ENCODE measurements at regions not wholly inside any gene's neighbourhood (a gene's known extent, or its start where the extent isn't known, plus 50 kb on each side); places are given as distances from the start of the nearest gene placed in this dataset.
"Not testable (repeated sequence)": the region's sequence is repeated elsewhere in the genome, so short reads cannot be mapped to it uniquely, and the experiment has no call there.

DNA sequence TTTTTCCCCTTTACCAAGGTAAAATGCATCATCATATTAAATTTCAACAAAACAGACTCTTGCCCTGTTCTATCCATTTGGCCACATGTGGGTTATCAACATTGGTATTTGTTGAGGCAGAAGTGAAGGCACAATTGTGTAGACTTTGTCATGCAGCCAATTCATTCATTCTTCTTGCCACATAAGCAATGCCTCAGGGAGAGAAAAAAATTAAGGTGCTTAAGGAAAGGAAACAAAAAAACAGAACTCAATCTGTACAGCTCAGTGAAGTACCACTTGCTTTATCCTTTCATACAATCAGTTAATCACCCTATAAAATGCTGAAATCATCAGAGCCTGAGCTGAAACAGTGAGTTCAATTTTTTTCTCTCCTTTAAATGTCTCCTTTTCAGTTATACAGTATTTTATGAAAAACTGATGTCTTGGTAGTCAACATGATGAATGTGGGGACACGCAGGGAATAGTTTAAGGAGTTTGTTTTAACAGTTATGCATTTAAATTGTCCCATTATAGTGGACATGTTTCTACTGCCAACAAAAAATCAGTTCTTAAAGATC, 588.9 kb downstream of the MFSD1 start:
- DNase-seq (no peak), ATAC-seq (no peak)
- intact Hi-C loops (cut with micrococcal nuclease): no loop called here

DNA sequence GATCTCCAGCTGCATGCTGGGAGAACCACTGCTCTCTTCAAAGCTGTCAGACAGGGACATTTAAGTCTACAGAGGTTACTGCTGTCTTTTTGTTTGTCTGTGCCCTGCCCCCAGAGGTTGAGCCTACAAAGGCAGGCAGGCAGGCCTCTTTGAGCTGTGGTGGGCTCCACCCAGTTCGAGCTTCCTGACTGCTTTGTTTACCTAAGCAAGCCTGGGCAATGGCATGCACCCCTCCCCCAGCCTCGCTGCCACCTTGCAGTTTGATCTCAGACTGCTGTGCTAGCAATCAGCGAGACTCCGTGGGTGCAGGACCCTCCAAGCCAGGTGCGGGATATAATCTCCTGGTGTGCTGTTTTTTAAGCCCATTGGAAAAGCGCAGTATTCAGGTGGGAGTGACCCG, 591.0 kb upstream of the IL12A start:
- ATAC-seq; DNase-seq; intact Hi-C loops (cut with micrococcal nuclease): not testable (repeated sequence)

DNA sequence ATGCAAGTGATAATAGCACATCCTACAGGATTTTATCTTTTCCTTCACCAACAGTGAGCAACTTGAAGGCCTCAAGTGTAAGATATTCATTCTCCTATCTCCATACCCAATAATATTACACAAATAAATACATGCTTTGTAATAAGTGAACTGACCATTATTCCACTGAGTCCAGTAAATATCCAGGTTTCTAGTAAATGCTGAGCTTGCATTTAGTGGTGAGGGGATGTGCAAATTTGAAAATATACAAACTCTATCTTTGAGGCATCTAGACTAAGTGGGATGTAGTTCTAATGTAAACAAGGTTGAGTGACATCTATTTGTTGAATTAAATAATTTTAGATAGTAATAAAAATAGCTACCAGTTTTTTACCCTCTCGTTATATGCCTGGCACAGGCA, 587.6 kb upstream of the IL12A start:
- intact Hi-C loops (cut with micrococcal nuclease): no loop called here
- DNase-seq (no peak), ATAC-seq (no peak)

DNA sequence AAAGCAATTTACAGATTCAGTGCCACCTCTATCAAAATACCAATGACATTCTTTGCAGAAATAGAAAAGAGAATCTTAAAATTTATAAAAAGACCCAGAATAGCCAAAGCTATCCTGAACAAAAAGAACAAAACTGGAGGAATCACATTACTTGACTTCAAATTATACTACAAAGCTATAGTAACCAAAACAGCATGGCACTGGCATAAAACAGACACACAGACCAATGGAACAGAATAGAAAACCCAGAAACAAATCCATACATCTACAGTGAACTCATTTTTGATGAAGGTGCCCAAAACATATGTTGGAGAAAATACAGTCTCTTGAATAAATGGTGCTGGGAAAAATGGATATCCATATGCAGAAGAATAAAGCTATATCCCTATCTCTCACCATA, 578.9 kb upstream of the IL12A start:
- intact Hi-C loops (cut with micrococcal nuclease); ATAC-seq; DNase-seq: not testable (repeated sequence)

DNA sequence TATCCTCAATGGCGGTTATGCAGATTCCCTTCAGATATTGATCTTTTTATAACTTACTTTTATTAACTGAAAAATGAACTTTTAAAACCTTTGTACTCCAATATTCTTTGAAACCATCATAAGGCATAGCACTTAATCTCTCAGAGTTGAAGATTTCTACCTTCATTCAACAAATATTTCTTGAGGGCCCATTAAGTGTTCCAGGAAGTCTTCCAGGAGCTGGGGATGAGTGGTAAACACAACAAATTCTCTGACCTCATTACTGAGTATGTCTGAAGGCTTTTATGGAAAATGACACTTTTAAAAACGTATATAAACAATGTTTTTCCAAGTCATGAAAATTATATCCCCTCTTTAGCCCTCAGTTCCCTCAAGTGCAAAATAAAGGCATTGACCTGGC, 575.3 kb upstream of the IL12A start:
- intact Hi-C loops (cut with micrococcal nuclease): no loop called here
- DNase-seq (no peak), ATAC-seq (no peak)

DNA sequence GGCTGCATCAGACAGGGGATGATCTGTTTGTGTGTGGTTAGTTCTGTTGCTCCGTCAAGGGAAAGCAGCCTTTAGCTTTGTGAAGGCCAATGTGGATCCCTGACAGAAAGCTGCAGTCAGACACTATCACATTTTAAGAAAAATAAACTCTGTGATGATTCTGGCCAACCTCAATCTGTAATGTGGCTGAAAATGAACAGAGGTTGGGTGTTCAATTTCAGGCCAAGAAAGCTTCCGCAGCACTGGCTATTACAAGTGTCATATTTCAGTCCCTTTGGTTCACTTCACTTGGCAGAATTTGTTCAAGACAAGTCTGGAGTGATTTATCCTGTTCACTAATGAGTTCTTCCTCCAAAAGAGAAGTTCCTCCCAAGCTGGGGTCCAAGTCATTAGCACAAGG, 571.8 kb upstream of the IL12A start:
- intact Hi-C loops (cut with micrococcal nuclease): no loop called here
- ATAC-seq: peak; percentile 64
- no peak for DNase-seq

DNA sequence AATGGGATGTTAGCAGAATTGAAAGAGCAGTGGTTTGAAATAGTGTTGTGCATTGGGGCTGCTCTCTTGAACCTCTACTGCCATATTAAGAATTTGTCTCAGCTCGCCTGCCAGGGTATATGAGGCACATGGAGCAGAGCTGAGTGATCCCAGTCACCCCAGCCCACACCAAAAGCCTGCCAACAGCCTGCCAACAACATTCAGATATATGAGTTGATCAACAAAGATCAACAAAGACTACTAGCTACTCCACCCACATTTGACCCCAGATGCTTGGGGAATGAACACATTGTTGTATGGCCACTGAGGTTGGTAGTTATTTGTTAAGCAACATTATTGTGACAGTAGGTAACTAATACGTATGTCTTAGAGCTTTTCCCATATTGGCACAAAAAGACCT, 570.9 kb upstream of the IL12A start:
- DNase-seq (no peak), ATAC-seq (no peak)
- intact Hi-C loops (cut with micrococcal nuclease): no loop called here

DNA sequence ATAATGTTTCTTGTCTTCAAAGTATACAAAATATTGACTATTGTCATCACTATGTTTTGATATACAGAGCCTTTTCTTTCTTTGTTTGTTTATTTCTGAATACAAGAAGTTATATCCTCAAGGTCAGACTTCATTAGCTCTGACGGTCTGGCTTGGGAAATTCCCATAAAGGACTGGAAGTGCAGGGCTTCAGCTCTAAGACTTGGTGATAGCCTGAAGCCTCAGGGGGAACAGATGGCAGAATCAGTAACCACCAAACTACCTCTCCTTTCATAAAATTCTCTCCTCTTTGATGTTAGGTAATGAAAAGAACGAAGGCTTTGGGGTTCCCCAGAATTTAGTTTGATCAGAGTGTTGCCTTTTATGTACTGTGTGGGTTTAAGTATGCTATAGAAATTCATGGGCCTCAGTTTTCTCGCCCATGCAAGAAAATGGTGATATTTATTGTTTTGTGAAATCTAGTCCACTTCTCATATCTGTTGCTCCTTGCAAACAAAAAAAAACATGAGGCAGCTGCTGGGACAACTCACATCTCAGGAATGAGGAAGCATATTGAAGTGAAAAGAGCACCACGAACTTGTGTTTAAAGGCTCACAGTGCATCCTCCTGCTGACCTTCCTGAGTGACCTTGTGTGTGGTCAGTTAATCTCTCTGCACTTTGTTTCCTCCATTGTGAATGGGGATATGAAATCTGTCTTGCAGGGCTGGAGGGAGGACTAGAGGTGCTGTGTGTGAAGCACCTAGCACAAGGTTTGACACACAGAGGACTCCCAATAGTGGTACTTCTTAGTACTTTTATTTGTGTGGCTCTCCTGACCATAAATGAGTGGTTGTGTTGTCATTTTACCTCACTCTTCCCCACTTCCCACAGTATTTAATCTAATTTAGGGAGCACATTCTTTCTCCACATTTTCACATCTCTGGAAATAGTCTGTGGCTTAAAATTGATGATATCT, 569.8 kb upstream of the IL12A start:
- ATAC-seq: peak; percentile 23
- intact Hi-C loops (cut with micrococcal nuclease): no loop called here
- no peak for DNase-seq

DNA sequence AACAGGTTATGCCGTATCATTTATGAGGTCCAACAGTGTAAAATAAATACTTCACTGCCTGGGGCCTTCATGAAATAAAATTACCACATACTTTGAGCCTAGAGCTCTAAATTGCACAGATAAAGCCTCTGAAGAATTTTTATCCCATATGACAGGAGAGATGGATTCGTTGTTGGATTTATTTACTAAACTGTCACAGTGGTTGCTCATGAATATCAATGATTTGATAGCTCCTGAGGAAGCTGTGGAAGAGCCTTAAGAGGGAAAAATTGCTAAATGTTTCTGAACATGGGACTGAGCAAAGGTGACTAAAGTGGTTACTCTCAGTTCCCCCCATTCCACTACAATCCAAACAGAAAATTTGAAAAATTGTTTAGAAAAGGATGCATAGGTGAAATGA, 558.9 kb upstream of the IL12A start:
- ATAC-seq (no peak), DNase-seq (no peak)
- intact Hi-C loops (cut with micrococcal nuclease): no loop called here

DNA sequence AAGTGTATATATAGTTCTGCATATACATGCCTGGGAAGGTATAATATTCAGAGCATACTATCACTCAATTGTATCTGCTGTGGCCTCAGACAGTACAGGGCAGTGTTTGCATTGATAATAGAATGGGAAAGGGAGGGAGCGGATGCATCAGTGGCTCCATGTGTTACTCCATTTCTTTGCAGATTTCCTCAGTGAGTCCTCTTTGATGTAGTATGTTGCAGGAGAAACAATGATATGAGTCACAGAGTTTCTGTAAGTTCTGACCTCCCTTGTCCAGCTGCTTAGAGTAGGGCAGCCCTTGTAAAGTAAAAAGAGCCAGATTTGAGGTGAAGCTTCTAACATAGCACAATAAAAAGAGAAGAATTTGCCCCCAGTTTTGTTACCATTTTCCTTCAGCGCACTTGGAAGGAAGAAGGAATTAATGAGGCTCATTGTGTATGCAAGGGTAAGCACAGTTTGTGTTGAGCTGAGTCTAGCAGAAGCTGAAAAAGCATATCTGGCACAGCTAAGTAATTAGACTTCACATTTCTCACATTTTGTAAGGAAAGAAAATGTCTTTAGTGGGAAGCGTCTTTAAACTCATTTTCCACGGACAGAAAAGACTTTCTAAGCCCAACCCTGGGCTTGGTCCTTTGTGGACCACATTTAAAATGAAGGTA, 555.8 kb upstream of the IL12A start:
- ATAC-seq (no peak), DNase-seq (no peak)
- intact Hi-C loops (cut with micrococcal nuclease): no loop called here

DNA sequence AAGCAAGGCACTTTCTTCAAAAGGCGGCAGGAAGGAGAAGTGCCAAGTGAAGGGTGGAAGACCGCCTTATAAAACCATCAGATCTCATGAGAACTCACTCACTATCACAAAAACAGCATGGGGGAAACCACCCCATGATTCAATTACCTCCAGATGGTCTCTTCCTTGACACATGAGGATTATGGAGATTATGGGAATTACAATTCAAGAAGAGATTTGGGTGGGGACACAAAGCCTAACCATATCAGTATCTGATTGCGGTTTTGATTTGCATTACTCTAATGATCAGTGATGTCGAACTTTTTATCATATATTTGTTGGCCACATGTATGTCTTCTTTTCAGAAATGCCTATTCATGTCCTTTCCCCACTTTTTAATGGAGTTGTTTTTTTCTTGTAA, 549.3 kb upstream of the IL12A start:
- no peak for ATAC-seq
- DNase-seq: no peak
- intact Hi-C loops (cut with micrococcal nuclease): no loop called here

DNA sequence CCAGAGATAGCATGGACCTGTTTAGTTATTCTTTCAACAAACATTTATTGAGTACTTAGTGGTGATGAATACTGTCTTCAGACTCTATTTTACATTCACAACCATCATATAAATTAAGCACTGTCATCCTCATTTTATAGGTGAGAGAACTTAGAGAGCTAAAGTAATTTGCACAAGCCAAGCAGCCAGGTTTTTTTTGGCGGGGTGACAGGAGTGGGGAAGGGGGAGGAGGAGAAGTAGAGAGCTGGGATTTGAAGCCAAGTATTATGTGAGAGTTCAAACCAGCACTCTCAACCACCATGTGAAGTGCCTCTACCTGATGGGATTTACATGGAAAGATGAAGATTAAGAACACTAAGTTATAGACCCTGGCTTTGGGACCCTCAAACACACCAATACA, 547.4 kb upstream of the IL12A start:
- intact Hi-C loops (cut with micrococcal nuclease): no loop called here

DNA sequence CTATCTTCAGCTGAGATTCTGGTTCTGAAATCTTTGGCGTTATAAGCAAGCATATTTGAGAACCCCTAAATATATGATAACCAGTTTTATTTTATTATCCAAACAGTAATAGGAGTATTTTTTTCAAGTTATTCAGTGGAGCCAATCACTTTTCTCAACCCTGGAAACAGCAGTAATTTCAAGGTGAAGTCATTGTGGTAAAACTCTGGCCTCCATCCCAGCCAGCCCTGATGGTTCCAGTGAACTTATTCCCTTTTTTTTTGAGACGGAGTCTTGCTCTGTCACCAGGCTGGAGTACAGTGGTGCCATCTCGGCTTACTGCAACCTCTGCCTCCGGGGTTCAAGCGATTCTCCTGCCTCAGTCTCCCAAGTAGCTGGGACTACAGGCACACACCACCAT, 545.4 kb upstream of the IL12A start:
- DNase-seq (no peak), ATAC-seq (no peak)
- intact Hi-C loops (cut with micrococcal nuclease): no loop called here

More for the DNA sequence above, 547.4 kb upstream of the IL12A start:
- DNase-seq (no peak), ATAC-seq (no peak)

DNA sequence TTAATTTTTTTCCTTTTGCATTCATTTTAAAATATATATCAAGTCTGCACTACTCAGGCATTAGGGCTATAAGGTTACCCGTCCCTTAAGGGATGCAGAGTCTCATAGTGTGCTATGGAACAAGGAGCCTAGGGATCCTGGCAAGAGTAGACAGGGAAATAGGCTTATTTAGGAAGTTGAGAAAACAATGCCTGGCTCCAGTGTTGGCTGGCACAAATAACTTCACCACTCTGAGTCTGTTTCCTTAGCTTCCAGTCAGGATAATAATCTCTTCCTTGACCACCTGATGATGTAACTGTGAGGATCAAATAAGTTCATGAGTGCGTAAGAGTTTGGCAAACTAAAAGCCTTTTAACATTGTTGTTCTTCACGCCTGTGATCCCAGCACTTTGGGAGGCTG, 540.8 kb upstream of the IL12A start:
- intact Hi-C loops (cut with micrococcal nuclease): no loop called here
- no peak for ATAC-seq
- no peak for DNase-seq

DNA sequence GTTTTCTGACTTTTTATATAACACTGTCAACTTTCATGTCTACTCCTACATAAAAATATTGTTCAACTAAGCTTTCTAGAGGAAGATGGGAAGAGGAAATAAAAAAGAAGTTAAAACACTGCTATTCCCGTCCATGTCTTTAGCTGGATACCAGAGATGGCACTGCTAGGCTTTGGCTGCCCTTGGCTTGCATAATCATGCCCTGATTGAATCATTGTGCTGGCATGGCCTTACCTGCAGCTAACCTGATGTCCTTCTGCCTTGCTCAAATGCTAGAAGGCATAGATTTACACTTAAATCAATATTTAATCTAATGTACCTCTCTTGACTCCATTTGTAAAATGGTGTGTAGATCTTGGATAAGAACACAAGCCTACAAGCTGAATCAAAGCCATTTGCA, 539.7 kb upstream of the IL12A start:
- intact Hi-C loops (cut with micrococcal nuclease): no loop called here
- DNase-seq (no peak), ATAC-seq (no peak)

DNA sequence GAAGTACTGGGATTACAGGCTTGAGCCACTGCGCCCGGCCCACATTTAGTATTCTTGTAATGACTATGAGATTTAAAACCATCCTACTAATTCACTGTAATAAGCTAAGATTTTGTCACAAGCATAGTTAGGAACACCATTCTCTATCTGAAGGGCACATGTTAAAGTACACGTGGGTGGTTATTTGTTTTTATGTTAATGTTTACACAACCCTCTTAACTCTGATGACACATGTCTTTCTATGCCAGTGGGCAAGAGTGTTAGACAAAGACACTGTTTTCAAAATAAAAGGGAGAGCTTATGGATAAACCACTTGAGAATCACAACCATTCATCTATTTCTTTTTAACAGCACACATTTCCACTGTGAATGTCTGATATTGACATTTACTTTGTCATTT, 537.6 kb upstream of the IL12A start:
- no peak for ATAC-seq
- no peak for DNase-seq
- intact Hi-C loops (cut with micrococcal nuclease): no loop called here

DNA sequence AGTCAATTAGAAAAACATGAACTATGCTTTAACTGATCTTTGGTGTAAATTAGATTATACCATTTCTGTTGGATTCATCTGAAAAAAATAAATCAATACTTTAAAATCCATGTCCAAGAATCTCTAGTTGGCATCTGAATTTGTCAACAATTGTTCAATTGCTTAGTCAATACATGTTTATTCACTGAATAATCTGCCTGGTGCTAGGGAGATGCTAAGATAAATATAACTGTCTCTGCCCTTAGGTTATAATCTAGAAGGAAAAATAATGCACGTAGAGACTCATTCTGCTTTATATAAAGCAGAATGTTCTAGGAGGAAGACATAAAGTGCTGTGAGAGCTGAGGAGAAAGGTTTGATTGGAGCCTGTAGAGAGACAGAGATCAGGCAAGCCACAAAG, 537.2 kb upstream of the IL12A start:
- no peak for DNase-seq
- intact Hi-C loops (cut with micrococcal nuclease): no loop called here

DNA sequence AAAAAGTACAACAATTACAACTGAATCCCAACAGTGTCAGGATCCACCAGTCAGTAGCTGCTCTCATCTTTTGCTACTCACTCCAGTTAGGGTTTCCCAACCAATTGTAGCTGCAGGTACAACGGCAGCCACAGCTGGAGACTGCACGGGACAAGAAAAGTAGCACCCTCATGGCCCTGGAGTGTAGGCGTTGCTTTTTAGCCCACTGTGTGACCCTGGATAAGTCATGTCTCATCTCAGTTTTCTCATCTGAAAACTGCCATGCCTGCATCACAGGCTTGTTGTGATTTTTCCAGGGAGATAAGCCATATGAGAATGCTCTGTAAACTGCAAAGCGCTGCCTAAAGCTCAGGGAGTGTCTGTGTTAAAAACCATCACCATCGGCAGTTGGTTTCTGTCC, 535.6 kb upstream of the IL12A start:
- no peak for DNase-seq
- intact Hi-C loops (cut with micrococcal nuclease): no loop called here
- no peak for ATAC-seq

More for the DNA sequence above, 537.2 kb upstream of the IL12A start:
- no peak for ATAC-seq

DNA sequence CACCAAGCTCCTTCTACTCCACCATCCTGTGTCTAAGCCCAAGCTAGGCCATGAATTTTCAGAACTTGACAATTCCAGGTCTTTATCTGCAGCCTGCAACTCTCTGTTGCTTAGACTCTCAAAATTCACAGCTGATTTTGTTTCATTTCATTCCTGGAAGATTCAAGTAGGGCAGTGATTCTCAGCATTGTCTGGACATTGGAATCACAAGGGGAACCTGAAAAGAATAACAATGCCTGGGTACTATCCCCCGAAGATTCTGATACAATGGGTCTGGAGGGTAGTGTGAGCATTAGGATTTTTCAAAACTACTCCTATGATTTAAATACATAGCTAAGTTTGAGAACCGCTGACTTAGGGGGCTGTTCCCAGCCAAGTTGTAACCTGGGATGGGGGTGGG, 534.7 kb upstream of the IL12A start:
- ATAC-seq: no peak
- DNase-seq: no peak
- intact Hi-C loops (cut with micrococcal nuclease): no loop called here

DNA sequence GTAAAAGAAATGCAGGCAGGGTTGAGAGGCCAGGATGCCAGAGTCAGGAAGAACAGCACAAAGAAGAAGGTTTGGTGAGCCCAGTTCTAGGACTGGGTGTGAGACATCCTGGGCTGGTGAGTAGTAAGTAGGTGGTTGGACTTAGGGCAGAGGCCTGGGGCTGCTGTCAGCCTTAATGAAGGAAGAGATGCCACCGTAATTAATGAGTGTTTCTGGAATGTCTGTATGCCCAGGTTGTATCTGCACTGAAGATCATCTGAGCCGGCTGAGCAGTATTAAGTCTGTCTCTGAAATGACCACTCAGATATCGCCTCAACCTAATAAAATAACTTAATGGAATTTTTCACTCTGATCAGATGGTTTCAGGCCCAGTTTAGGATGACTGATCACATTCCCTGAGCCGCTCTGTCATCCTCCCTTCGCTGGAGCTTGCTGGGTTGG, 532.9 kb upstream of the IL12A start:
- ATAC-seq (no peak), DNase-seq (no peak)
- intact Hi-C loops (cut with micrococcal nuclease): no loop called here

Measured in left ventricle myocardium superior (tissue), 1 donor.